ENCODE measurements at regions not wholly inside any gene's neighbourhood (a gene's known extent, or its start where the extent isn't known, plus 50 kb on each side); places are given as distances from the start of the nearest gene placed in this dataset.

DNA sequence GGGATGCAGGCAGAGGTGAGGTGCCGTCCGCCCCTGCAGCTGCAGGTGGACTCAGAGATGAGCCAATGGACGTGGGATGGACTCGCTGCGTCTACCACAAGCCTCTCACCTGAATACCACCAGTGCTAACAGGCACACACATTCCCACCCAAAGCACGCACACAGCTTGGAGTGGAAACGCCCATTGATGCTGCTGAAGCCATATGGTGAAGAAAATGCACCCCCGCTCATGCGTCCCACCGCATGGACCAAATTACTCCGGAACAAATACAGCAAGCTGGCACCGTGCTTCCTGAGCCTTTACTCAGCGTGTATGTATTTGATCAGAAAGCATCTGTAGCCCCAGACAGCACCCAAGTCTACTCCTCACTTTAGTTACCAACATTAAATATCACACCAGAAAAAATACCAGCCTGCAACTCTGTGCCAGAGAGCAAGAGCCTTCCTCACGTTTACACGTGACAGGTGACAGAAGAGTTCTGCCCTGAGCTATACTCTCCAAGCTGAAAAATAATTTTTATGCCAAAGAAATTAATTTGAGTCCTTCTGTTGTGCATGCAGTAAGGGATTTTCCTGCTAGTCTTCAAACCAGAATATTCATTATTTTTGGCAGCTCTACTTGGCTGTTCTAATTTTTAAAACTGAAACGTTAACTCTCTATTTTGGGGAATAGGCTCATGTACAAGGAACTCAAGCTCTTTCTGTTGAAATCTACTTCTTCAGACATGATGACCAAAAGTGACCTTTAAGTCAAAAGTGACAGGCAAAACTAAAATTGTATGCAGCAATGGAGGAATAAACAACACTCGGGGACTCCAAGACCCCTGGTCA, 58.2 kb upstream of the SYNDIG1 start:
- TF ChIP-seq, protein P1, sequence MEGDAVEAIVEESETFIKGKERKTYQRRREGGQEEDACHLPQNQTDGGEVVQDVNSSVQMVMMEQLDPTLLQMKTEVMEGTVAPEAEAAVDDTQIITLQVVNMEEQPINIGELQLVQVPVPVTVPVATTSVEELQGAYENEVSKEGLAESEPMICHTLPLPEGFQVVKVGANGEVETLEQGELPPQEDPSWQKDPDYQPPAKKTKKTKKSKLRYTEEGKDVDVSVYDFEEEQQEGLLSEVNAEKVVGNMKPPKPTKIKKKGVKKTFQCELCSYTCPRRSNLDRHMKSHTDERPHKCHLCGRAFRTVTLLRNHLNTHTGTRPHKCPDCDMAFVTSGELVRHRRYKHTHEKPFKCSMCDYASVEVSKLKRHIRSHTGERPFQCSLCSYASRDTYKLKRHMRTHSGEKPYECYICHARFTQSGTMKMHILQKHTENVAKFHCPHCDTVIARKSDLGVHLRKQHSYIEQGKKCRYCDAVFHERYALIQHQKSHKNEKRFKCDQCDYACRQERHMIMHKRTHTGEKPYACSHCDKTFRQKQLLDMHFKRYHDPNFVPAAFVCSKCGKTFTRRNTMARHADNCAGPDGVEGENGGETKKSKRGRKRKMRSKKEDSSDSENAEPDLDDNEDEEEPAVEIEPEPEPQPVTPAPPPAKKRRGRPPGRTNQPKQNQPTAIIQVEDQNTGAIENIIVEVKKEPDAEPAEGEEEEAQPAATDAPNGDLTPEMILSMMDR (conservative IDR thresholded peaks at IDR 0.05; ENCODE audit: low read depth, low read length) = no peak
- no peak for TF ChIP-seq EZH2phosphoT487 (IDR thresholded peaks at IDR 0.05; ENCODE audit: borderline replicate concordance, low read length)
